22Rv1 (cell line): ENCODE measurements at regions not wholly inside any gene's neighbourhood (a gene's known extent, or its start where the extent isn't known, plus 50 kb on each side); places are given as distances from the start of the nearest gene placed in this dataset.

Source experiments
- H3K27ac ChIP-seq: fragments of 450-650 bp; 2 replicates; pipeline ENCODE4 v1.5.1; 2017
- CTCF ChIP-seq: fragments of 450-650 bp; IDR thresholded peaks from 2 replicates; pipeline ENCODE4 v1.5.1; 2017; ENCODE audit warnings: mild to moderate bottlenecking
- ZFX ChIP-seq: fragments of 450-650 bp; IDR thresholded peaks from 2 replicates; pipeline ENCODE4 v1.6.1; 2017; ENCODE audit warnings: antibody characterized with exemption, borderline replicate concordance

- no peak for TF ChIP-seq ZFX
- TF ChIP-seq CTCF = no peak
- no peak overlapping the region for H3K27ac ChIP-seq
These were observed 96.7 kb upstream of the ARAP3 start for GRCh38 chr5:141778683-141779082.

- TF ChIP-seq ZFX (no peak), CTCF (no peak)
- H3K27ac ChIP-seq = no peak overlapping the region
These were observed 96.2 kb upstream of the ARAP3 start for GRCh38 chr5:141778206-141778605.

GRCh38 chr5:141777711-141778110 lies 95.7 kb upstream of the ARAP3 start:
- TF ChIP-seq ZFX (no peak), CTCF (no peak)
- H3K27ac ChIP-seq = no peak overlapping the region

- no peak overlapping the region for H3K27ac ChIP-seq
- TF ChIP-seq CTCF (no peak), ZFX (no peak)
These were observed 95.1 kb upstream of the ARAP3 start for GRCh38 chr5:141777130-141777529.

- TF ChIP-seq ZFX = no peak
- TF ChIP-seq CTCF = no peak
These were observed 91.9 kb upstream of the ARAP3 start for GRCh38 chr5:141773779-141774562.

GRCh38 chr5:141772281-141772680 lies 90.3 kb upstream of the ARAP3 start:
- TF ChIP-seq ZFX (no peak), CTCF (no peak)
- H3K27ac ChIP-seq = no peak overlapping the region

More at GRCh38 chr5:141773779-141774562, 91.9 kb upstream of the ARAP3 start:
- H3K27ac ChIP-seq = no peak overlapping the region

- TF ChIP-seq CTCF (no peak), ZFX (no peak)
- H3K27ac ChIP-seq = no peak overlapping the region
These were observed 89.5 kb upstream of the ARAP3 start for GRCh38 chr5:141771562-141771961.
